ENCODE measurements at regions not wholly inside any gene's neighbourhood (a gene's known extent, or its start where the extent isn't known, plus 50 kb on each side); places are given as distances from the start of the nearest gene placed in this dataset.

GRCh38 chr16:79302731-79303130 is 297.8 kb downstream of the MAF start:
- no peaks in the 10 kb centered on the region for H3K27me3 ChIP-seq (ENCODE audit: control insufficient read depth, insufficient read depth, low read length)
- H3K4me3 ChIP-seq (ENCODE audit: low read depth, low read length) = no peak overlapping the region
- H3K9me3 ChIP-seq (ENCODE audit: control insufficient read depth, insufficient read depth, low read length) = no peaks in the 10 kb centered on the region
- H3K4me1 ChIP-seq (ENCODE audit: control insufficient read depth, insufficient read depth, low read length) = peaks cover 29% of the 10 kb centered on the region
- no peaks in the 10 kb centered on the region for H3K36me3 ChIP-seq (ENCODE audit: control insufficient read depth, insufficient read depth, low read length)
- H3K27ac ChIP-seq (ENCODE audit: low read depth, low read length) = no peak overlapping the region
- no peak overlapping the region for H3K9ac ChIP-seq (ENCODE audit: low read depth, low read length)

GRCh38 chr16:79301051-79301450 is 299.5 kb downstream of the MAF start:
- H3K27ac ChIP-seq (ENCODE audit: low read depth, low read length) = peak overlapping the region; percentile 43
- no peaks in the 10 kb centered on the region for H3K9me3 ChIP-seq (ENCODE audit: control insufficient read depth, insufficient read depth, low read length)
- H3K4me1 ChIP-seq (ENCODE audit: control insufficient read depth, insufficient read depth, low read length) = peaks cover 37% of the 10 kb centered on the region
- no peaks in the 10 kb centered on the region for H3K27me3 ChIP-seq (ENCODE audit: control insufficient read depth, insufficient read depth, low read length)
- no peaks in the 10 kb centered on the region for H3K36me3 ChIP-seq (ENCODE audit: control insufficient read depth, insufficient read depth, low read length)
- no peak overlapping the region for H3K9ac ChIP-seq (ENCODE audit: low read depth, low read length)
- no peak overlapping the region for H3K4me3 ChIP-seq (ENCODE audit: low read depth, low read length)

- Histone ChIP-seq H3K27ac (ENCODE audit: low read depth, low read length) (peak overlapping the region; percentile 95), H3K4me3 (ENCODE audit: low read depth, low read length) (no peak overlapping the region; the same call in 1 of the 2 replicates), H3K9me3 (ENCODE audit: control insufficient read depth, insufficient read depth, low read length) (no peaks in the 10 kb centered on the region), H3K9ac (ENCODE audit: low read depth, low read length) (peak overlapping the region; percentile 56), H3K36me3 (ENCODE audit: control insufficient read depth, insufficient read depth, low read length) (no peaks in the 10 kb centered on the region), H3K4me1 (ENCODE audit: control insufficient read depth, insufficient read depth, low read length) (peaks cover 37% of the 10 kb centered on the region), H3K27me3 (ENCODE audit: control insufficient read depth, insufficient read depth, low read length) (no peaks in the 10 kb centered on the region)
Measured at GRCh38 chr16:79298894-79299799, 301.4 kb downstream of the MAF start.

- peak overlapping the region; percentile 56 for H3K9ac ChIP-seq (ENCODE audit: low read depth, low read length)
- H3K9me3 ChIP-seq (ENCODE audit: control insufficient read depth, insufficient read depth, low read length) = no peaks in the 10 kb centered on the region
Measured at GRCh38 chr16:79298476-79298875, 302.1 kb downstream of the MAF start.

GRCh38 chr16:79297805-79298204 is 302.7 kb downstream of the MAF start:
- Histone ChIP-seq H3K9me3 (ENCODE audit: control insufficient read depth, insufficient read depth, low read length) (no peaks in the 10 kb centered on the region), H3K36me3 (ENCODE audit: control insufficient read depth, insufficient read depth, low read length) (no peaks in the 10 kb centered on the region), H3K4me1 (ENCODE audit: control insufficient read depth, insufficient read depth, low read length) (peaks cover 37% of the 10 kb centered on the region), H3K27me3 (ENCODE audit: control insufficient read depth, insufficient read depth, low read length) (no peaks in the 10 kb centered on the region), H3K27ac (ENCODE audit: low read depth, low read length) (peak overlapping the region; percentile 95), H3K9ac (ENCODE audit: low read depth, low read length) (no peak overlapping the region), H3K4me3 (ENCODE audit: low read depth, low read length) (no peak overlapping the region)

More at GRCh38 chr16:79298476-79298875, 302.1 kb downstream of the MAF start:
- Histone ChIP-seq H3K36me3 (ENCODE audit: control insufficient read depth, insufficient read depth, low read length) (no peaks in the 10 kb centered on the region), H3K27me3 (ENCODE audit: control insufficient read depth, insufficient read depth, low read length) (no peaks in the 10 kb centered on the region), H3K4me3 (ENCODE audit: low read depth, low read length) (no peak overlapping the region; the same call in 1 of the 2 replicates), H3K27ac (ENCODE audit: low read depth, low read length) (peak overlapping the region; percentile 95), H3K4me1 (ENCODE audit: control insufficient read depth, insufficient read depth, low read length) (peaks cover 37% of the 10 kb centered on the region)

GRCh38 chr16:79297296-79297695 is 303.2 kb downstream of the MAF start:
- Histone ChIP-seq H3K9ac (ENCODE audit: low read depth, low read length) (no peak overlapping the region), H3K9me3 (ENCODE audit: control insufficient read depth, insufficient read depth, low read length) (no peaks in the 10 kb centered on the region), H3K4me1 (ENCODE audit: control insufficient read depth, insufficient read depth, low read length) (peaks cover 37% of the 10 kb centered on the region), H3K4me3 (ENCODE audit: low read depth, low read length) (no peak overlapping the region), H3K27ac (ENCODE audit: low read depth, low read length) (no peak overlapping the region), H3K27me3 (ENCODE audit: control insufficient read depth, insufficient read depth, low read length) (no peaks in the 10 kb centered on the region), H3K36me3 (ENCODE audit: control insufficient read depth, insufficient read depth, low read length) (no peaks in the 10 kb centered on the region)

- Histone ChIP-seq H3K9ac (ENCODE audit: low read depth, low read length) (no peak overlapping the region), H3K4me1 (ENCODE audit: control insufficient read depth, insufficient read depth, low read length) (peaks cover 37% of the 10 kb centered on the region), H3K4me3 (ENCODE audit: low read depth, low read length) (no peak overlapping the region), H3K36me3 (ENCODE audit: control insufficient read depth, insufficient read depth, low read length) (no peaks in the 10 kb centered on the region), H3K9me3 (ENCODE audit: control insufficient read depth, insufficient read depth, low read length) (no peaks in the 10 kb centered on the region), H3K27me3 (ENCODE audit: control insufficient read depth, insufficient read depth, low read length) (no peaks in the 10 kb centered on the region), H3K27ac (ENCODE audit: low read depth, low read length) (no peak overlapping the region)
Measured at GRCh38 chr16:79296491-79296890, 304.0 kb downstream of the MAF start.

- no peak overlapping the region for H3K4me3 ChIP-seq (ENCODE audit: low read depth, low read length)
- H3K4me1 ChIP-seq (ENCODE audit: control insufficient read depth, insufficient read depth, low read length) = peaks cover 30% of the 10 kb centered on the region
- H3K36me3 ChIP-seq (ENCODE audit: control insufficient read depth, insufficient read depth, low read length) = no peaks in the 10 kb centered on the region
- H3K9ac ChIP-seq (ENCODE audit: low read depth, low read length) = no peak overlapping the region
- H3K9me3 ChIP-seq (ENCODE audit: control insufficient read depth, insufficient read depth, low read length) = no peaks in the 10 kb centered on the region
- H3K27me3 ChIP-seq (ENCODE audit: control insufficient read depth, insufficient read depth, low read length) = no peaks in the 10 kb centered on the region
- H3K27ac ChIP-seq (ENCODE audit: low read depth, low read length) = no peak overlapping the region
Measured at GRCh38 chr16:79295746-79296145, 304.8 kb downstream of the MAF start.

- H3K4me3 ChIP-seq (ENCODE audit: low read depth, low read length) = no peak overlapping the region
Measured at GRCh38 chr16:79295162-79295561, 305.4 kb downstream of the MAF start.

GRCh38 chr16:79294568-79294967 is 306.0 kb downstream of the MAF start:
- Histone ChIP-seq H3K27me3 (ENCODE audit: control insufficient read depth, insufficient read depth, low read length) (no peaks in the 10 kb centered on the region), H3K36me3 (ENCODE audit: control insufficient read depth, insufficient read depth, low read length) (no peaks in the 10 kb centered on the region), H3K9ac (ENCODE audit: low read depth, low read length) (no peak overlapping the region), H3K4me1 (ENCODE audit: control insufficient read depth, insufficient read depth, low read length) (peaks cover 22% of the 10 kb centered on the region), H3K9me3 (ENCODE audit: control insufficient read depth, insufficient read depth, low read length) (no peaks in the 10 kb centered on the region), H3K4me3 (ENCODE audit: low read depth, low read length) (no peak overlapping the region), H3K27ac (ENCODE audit: low read depth, low read length) (no peak overlapping the region)

More at GRCh38 chr16:79295162-79295561, 305.4 kb downstream of the MAF start:
- H3K36me3 ChIP-seq (ENCODE audit: control insufficient read depth, insufficient read depth, low read length) = no peaks in the 10 kb centered on the region
- H3K27ac ChIP-seq (ENCODE audit: low read depth, low read length) = no peak overlapping the region
- H3K9ac ChIP-seq (ENCODE audit: low read depth, low read length) = no peak overlapping the region
- H3K27me3 ChIP-seq (ENCODE audit: control insufficient read depth, insufficient read depth, low read length) = no peaks in the 10 kb centered on the region
- H3K4me1 ChIP-seq (ENCODE audit: control insufficient read depth, insufficient read depth, low read length) = peaks cover 27% of the 10 kb centered on the region
- H3K9me3 ChIP-seq (ENCODE audit: control insufficient read depth, insufficient read depth, low read length) = no peaks in the 10 kb centered on the region

GRCh38 chr16:79293836-79294460 is 306.6 kb downstream of the MAF start:
- H3K9me3 ChIP-seq (ENCODE audit: control insufficient read depth, insufficient read depth, low read length) = no peaks in the 10 kb centered on the region
- H3K4me1 ChIP-seq (ENCODE audit: control insufficient read depth, insufficient read depth, low read length) = peaks cover 20% of the 10 kb centered on the region
- H3K27me3 ChIP-seq (ENCODE audit: control insufficient read depth, insufficient read depth, low read length) = no peaks in the 10 kb centered on the region
- no peak overlapping the region for H3K4me3 ChIP-seq (ENCODE audit: low read depth, low read length)
- H3K27ac ChIP-seq (ENCODE audit: low read depth, low read length) = no peak overlapping the region
- no peaks in the 10 kb centered on the region for H3K36me3 ChIP-seq (ENCODE audit: control insufficient read depth, insufficient read depth, low read length)
- no peak overlapping the region for H3K9ac ChIP-seq (ENCODE audit: low read depth, low read length)
